Nephron (organoid): ENCODE measurements at regions not wholly inside any gene's neighbourhood (a gene's known extent, or its start where the extent isn't known, plus 50 kb on each side); places are given as distances from the start of the nearest gene placed in this dataset.

Source experiments
- H3K27ac Mint-ChIP-seq, 3 experiments: 2 replicates each; pipeline ENCODE4 v1.8.0; 2020; ENCODE audit warnings: mixed read lengths in 3 of 3, mild to moderate bottlenecking in 2 of 3, moderate library complexity in 1 of 3
- H3K27me3 Mint-ChIP-seq: 2 replicates; pipeline ENCODE4 v1.8.0; 2021; ENCODE audit warnings: low read depth, mild to moderate bottlenecking, moderate library complexity, mixed read lengths
- H3K36me3 Mint-ChIP-seq: 2 replicates; pipeline ENCODE4 v1.8.0; 2020; ENCODE audit warnings: low read depth, mixed read lengths
- H3K4me1 Mint-ChIP-seq: 2 replicates; pipeline ENCODE4 v1.8.0; 2020; ENCODE audit warnings: mixed read lengths
- H3K4me3 Mint-ChIP-seq, 3 experiments: 2 replicates each; pipeline ENCODE4 v1.8.0; 2020; ENCODE audit warnings: mild to moderate bottlenecking in 3 of 3, mixed read lengths in 3 of 3, moderate library complexity in 2 of 3
- H3K9me3 Mint-ChIP-seq: 2 replicates; pipeline ENCODE4 v1.8.0; 2020; ENCODE audit warnings: mixed read lengths
- TF ChIP-seq, protein P1 (sequence below), 3 experiments: fragments of 200-600 bp; sonication (generic); IDR thresholded peaks; one replicate each; pipeline ENCODE4 v1.5.0; 2021; ENCODE audit warnings: antibody characterized with exemption in 3 of 3; ENCODE audit not compliant: unreplicated experiment in 3 of 3

- TF ChIP-seq, protein P1, sequence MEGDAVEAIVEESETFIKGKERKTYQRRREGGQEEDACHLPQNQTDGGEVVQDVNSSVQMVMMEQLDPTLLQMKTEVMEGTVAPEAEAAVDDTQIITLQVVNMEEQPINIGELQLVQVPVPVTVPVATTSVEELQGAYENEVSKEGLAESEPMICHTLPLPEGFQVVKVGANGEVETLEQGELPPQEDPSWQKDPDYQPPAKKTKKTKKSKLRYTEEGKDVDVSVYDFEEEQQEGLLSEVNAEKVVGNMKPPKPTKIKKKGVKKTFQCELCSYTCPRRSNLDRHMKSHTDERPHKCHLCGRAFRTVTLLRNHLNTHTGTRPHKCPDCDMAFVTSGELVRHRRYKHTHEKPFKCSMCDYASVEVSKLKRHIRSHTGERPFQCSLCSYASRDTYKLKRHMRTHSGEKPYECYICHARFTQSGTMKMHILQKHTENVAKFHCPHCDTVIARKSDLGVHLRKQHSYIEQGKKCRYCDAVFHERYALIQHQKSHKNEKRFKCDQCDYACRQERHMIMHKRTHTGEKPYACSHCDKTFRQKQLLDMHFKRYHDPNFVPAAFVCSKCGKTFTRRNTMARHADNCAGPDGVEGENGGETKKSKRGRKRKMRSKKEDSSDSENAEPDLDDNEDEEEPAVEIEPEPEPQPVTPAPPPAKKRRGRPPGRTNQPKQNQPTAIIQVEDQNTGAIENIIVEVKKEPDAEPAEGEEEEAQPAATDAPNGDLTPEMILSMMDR (IDR thresholded peaks at IDR 0.05; ENCODE audit: unreplicated experiment in 3 of 3) = no peak
- H3K4me1 Mint-ChIP-seq = peaks cover 11% of the 10 kb centered on the region
- H3K27ac Mint-ChIP-seq = no peak overlapping the region
- no peak overlapping the region for H3K4me3 Mint-ChIP-seq
- no peaks in the 10 kb centered on the region for H3K36me3 Mint-ChIP-seq
- no peaks in the 10 kb centered on the region for H3K27me3 Mint-ChIP-seq
- no peaks in the 10 kb centered on the region for H3K9me3 Mint-ChIP-seq
Measured at GRCh38 chr13:91085127-91085526, 262.4 kb upstream of the MIR17HG start.

DNA sequence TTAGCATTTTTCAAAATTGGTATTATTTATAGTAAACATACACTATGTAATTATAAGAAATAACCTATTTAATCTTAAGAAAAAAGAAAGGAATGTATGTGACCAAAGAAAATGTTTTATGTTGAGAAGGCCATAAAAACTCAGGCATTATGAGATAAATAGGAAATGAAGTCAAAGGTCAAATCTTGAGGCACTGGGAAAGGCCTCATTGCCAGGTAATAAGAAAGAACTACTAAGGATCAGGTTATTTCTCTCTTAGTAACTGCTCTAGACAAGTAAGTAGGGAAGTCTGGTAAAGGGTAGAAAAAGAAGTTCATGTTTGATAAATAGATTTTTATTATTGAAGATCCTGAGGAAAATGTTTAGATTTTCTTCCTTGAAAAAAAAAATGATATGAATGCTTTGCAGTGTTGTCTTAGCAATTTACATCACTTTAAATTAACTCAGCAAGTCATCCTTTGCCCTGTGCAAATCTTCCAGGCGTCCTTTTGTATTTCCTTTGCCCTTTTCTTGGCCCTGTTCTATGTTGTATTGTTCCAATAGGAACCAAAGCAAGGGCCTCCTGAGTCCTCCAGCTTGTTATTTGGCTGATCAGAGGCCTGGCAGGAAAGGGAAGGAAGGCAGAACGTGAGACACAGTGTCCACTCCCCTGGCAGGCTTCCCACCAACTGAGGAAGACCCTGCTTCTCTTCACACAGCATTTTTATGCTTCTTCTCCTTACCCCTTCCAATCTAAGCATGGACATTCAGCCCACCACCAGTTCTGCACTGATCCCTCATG is 260.4 kb upstream of the MIR17HG start:
- H3K27ac Mint-ChIP-seq = peak overlapping the region in 2 of 3 experiments; percentile 60 to 69
- H3K27me3 Mint-ChIP-seq = no peaks in the 10 kb centered on the region
- H3K4me1 Mint-ChIP-seq = peaks cover 11% of the 10 kb centered on the region
- H3K9me3 Mint-ChIP-seq = no peaks in the 10 kb centered on the region
- H3K36me3 Mint-ChIP-seq = no peaks in the 10 kb centered on the region
- TF ChIP-seq, protein P1 (IDR thresholded peaks at IDR 0.05; ENCODE audit: unreplicated experiment in 3 of 3) = no peak
- H3K4me3 Mint-ChIP-seq = no peak overlapping the region

DNA sequence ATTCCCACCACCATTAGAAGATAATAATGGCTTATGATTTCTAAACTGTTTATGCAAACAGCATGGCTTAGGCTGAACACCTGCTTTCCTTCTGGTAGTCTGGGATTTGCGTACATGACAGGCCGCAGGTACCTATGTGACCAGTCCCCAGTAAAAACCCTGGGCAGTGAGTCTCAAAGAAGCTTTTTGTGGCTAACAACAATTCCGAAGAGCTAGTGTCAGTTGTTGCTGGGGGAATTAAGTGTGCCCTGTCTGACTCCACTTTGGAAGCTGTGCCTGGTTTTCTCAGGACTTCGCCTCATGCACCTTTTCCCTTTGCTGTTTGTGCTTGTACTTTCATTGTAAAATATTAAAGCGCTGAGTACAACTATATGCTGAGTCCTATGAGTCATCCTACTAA is 250.2 kb upstream of the MIR17HG start:
- Mint-ChIP-seq H3K27ac (peak overlapping the region in 1 of 3 experiments; percentile 65), H3K36me3 (peaks cover 3% of the 10 kb centered on the region)

DNA sequence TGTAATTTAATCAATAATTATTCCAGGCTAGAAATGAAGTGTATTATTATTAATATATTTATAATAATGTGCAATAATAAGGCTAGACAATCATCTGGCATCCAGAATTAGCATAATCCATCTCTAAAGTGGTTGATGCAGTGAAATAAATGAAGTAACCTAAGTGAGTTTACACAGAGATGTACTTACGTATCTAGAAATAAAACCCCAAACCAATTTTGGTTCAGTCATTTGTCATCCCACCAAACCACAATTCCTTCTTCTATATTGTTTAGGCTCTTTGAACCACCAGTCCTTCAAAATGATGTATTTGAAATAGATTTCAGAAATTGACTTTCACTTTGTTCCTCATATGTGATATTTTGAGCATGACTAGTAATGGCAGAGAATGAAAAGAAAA is 247.6 kb upstream of the MIR17HG start:
- Mint-ChIP-seq H3K4me3 (no peak overlapping the region), H3K4me1 (peaks cover 5% of the 10 kb centered on the region), H3K36me3 (peaks cover 16% of the 10 kb centered on the region), H3K9me3 (peaks cover 16% of the 10 kb centered on the region), H3K27ac (peak overlapping the region in 1 of 3 experiments; percentile 8), H3K27me3 (no peaks in the 10 kb centered on the region)
- TF ChIP-seq, protein P1 (IDR thresholded peaks at IDR 0.05; ENCODE audit: unreplicated experiment in 3 of 3) = no peak

More for the DNA sequence above, 250.2 kb upstream of the MIR17HG start:
- H3K27me3 Mint-ChIP-seq = no peaks in the 10 kb centered on the region
- H3K4me3 Mint-ChIP-seq = no peak overlapping the region
- no peaks in the 10 kb centered on the region for H3K9me3 Mint-ChIP-seq
- peaks cover 10% of the 10 kb centered on the region for H3K4me1 Mint-ChIP-seq
- TF ChIP-seq, protein P1 (IDR thresholded peaks at IDR 0.05; ENCODE audit: unreplicated experiment in 3 of 3) = no peak

DNA sequence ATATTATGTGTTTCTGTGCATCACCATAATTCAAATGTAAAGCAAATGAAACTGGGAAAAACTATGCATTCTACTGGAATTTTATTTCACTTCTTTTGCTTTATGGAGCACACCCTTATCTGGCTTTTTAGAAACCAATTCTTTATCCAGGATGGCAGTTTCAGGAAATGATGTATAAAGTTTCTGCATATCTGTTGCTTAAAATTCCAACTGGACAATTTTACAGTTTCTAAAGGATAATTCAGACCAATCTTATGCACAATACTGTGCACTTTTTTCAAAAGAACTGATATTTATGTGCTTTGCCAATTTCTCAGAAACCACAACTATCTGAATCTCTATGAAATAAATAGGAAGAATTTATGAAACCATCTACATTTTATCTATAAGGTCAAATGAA is 246.5 kb upstream of the MIR17HG start:
- peaks cover 5% of the 10 kb centered on the region for H3K4me1 Mint-ChIP-seq
- TF ChIP-seq, protein P1 (IDR thresholded peaks at IDR 0.05; ENCODE audit: unreplicated experiment in 3 of 3) = no peak
- no peak overlapping the region for H3K4me3 Mint-ChIP-seq
- peak overlapping the region in 2 of 3 experiments; percentile 14 to 77 for H3K27ac Mint-ChIP-seq
- peaks cover 24% of the 10 kb centered on the region for H3K36me3 Mint-ChIP-seq
- no peaks in the 10 kb centered on the region for H3K27me3 Mint-ChIP-seq
- peaks cover 22% of the 10 kb centered on the region for H3K9me3 Mint-ChIP-seq

DNA sequence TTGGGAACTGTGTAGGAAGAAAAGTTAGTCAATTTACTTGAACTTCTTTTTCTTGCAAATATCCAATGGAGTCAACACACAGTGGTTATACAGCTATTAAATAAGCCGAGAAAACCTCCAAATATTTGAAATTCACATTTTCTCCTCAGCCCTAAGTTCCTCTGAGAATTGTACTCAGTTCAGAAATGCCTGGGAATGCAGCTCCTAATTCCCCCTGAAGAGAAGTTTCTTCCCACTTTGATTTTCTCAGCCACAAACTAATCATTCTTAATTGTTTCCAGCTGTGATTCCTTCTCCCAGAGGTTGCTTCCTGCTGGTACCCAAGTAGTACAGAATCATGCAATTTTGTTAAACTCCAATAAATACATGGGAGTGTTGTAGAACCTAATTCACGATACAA is 246.1 kb upstream of the MIR17HG start:
- TF ChIP-seq, protein P1 (IDR thresholded peaks at IDR 0.05; ENCODE audit: unreplicated experiment in 3 of 3) = no peak
- peak overlapping the region; percentile 14 to 82 (median 77) for H3K27ac Mint-ChIP-seq
- peaks cover 5% of the 10 kb centered on the region for H3K4me1 Mint-ChIP-seq
- peaks cover 24% of the 10 kb centered on the region for H3K36me3 Mint-ChIP-seq
- H3K9me3 Mint-ChIP-seq = peaks cover 22% of the 10 kb centered on the region
- H3K27me3 Mint-ChIP-seq = no peaks in the 10 kb centered on the region
- H3K4me3 Mint-ChIP-seq = no peak overlapping the region
